PC-3 (cell line): ENCODE measurements at regions not wholly inside any gene's neighbourhood (a gene's known extent, or its start where the extent isn't known, plus 50 kb on each side); places are given as distances from the start of the nearest gene placed in this dataset.

Experiments used
- ATAC-seq: fragments of 200-7000 bp; cut with Tn5 transposase; 2 replicates; pipeline ENCODE4 v1.9.1; 2020; ENCODE audit warnings: mild to moderate bottlenecking, moderate library complexity
- BruUV-seq: library from RNA; stranded (reverse); fragments of 400-500 nt; replicated peaks from 2 replicates; lab custom pipeline; 2021; lab: Mats Ljungman, UMichigan
- CTCF ChIA-PET: fragments of 300-600 bp; sonication (Branson Sonifier 250); formaldehyde crosslinking; loops from one replicate; lab custom pipeline; 2022; ENCODE audit warnings: antibody characterized with exemption; lab: Charles Lee
- POLR2A ChIA-PET: fragments of 300-600 bp; sonication (Branson Sonifier 250); formaldehyde crosslinking; loops from one replicate; lab custom pipeline; 2022; ENCODE audit warnings: antibody characterized with exemption; ENCODE audit not compliant: unreplicated experiment; lab: Charles Lee
- DNase-seq: peaks from one replicate; pipeline ENCODE4 v3.0.0-alpha.2; 2015
- H2AFZ ChIP-seq: fragments of 300-600 bp; sonication (generic); 2 replicates; pipeline ENCODE4 v1.6.0; 2016; ENCODE audit warnings: antibody characterized with exemption, low read length
- H3F3A ChIP-seq: fragments of 300-600 bp; sonication (generic); one replicate; pipeline ENCODE4 v1.6.0; 2017; ENCODE audit warnings: antibody characterized with exemption, low read length, control low read depth, mild to moderate bottlenecking; ENCODE audit not compliant: unreplicated experiment
- H3K27ac ChIP-seq: fragments of 300-600 bp; sonication (generic); 2 replicates; pipeline ENCODE4 v1.5.1; 2016; ENCODE audit warnings: mild to moderate bottlenecking, low read length
- H3K27me3 ChIP-seq: fragments of 300-600 bp; sonication (generic); 2 replicates; pipeline ENCODE4 v1.6.1; 2016; ENCODE audit warnings: low read length, mixed read lengths
- H3K36me3 ChIP-seq: fragments of 300-600 bp; sonication (generic); 2 replicates; pipeline ENCODE4 v1.6.1; 2016; ENCODE audit warnings: low read depth, mixed run types, low read length, mixed read lengths
- H3K4me1 ChIP-seq: fragments of 300-600 bp; sonication (generic); 2 replicates; pipeline ENCODE4 v1.5.1; 2016; ENCODE audit warnings: low read length; ENCODE audit not compliant: insufficient read depth
- H3K4me2 ChIP-seq: fragments of 300-600 bp; sonication (generic); 2 replicates; pipeline ENCODE4 v1.6.0; 2016; ENCODE audit warnings: low read length
- H3K4me3 ChIP-seq: fragments of 300-600 bp; sonication (generic); 2 replicates; pipeline ENCODE4 v1.5.1; 2016; ENCODE audit warnings: mild to moderate bottlenecking, low read length, mixed read lengths
- H3K79me2 ChIP-seq: fragments of 300-600 bp; sonication (generic); 2 replicates; pipeline ENCODE4 v1.6.1; 2017; ENCODE audit warnings: low read length, mixed read lengths
- H3K9ac ChIP-seq: fragments of 300-600 bp; sonication (generic); 2 replicates; pipeline ENCODE4 v1.6.0; 2016; ENCODE audit warnings: mild to moderate bottlenecking, low read length
- H3K9me2 ChIP-seq: fragments of 300-600 bp; sonication (generic); replicated peaks from 2 replicates; pipeline ENCODE4 v1.6.1; 2016; ENCODE audit warnings: mixed run types, low read length, mixed read lengths
- H3K9me3 ChIP-seq: fragments of 300-600 bp; sonication (generic); 2 replicates; pipeline ENCODE4 v1.6.1; 2016; ENCODE audit warnings: low read length, mixed read lengths
- H4K20me1 ChIP-seq: fragments of 300-600 bp; sonication (generic); 2 replicates; pipeline ENCODE4 v1.6.1; 2016; ENCODE audit warnings: low read length, mixed read lengths
- EZH2 ChIP-seq: fragments of 300-600 bp; sonication (generic); IDR thresholded peaks from one replicate; pipeline ENCODE4 v1.6.1; 2017; ENCODE audit warnings: antibody characterized with exemption, mild to moderate bottlenecking, low read length; ENCODE audit not compliant: unreplicated experiment
- EZH2phosphoT487 ChIP-seq: fragments of 300-600 bp; sonication (generic); IDR thresholded peaks from 2 replicates; pipeline ENCODE4 v1.6.1; 2018; ENCODE audit warnings: mild to moderate bottlenecking, antibody characterized with exemption, low read length, borderline replicate concordance
- intact Hi-C: fragments of 100-400 bp; cut with micrococcal nuclease; formaldehyde crosslinking; loops from 2 replicates; pipeline ENCODE4 v1.9.0; 2023
- TF ChIP-seq, protein P1 (sequence below): fragments of 300-600 bp; sonication (generic); conservative IDR thresholded peaks from 2 replicates; pipeline ENCODE4 v1.5.1; 2017; ENCODE audit warnings: antibody characterized with exemption, low read depth, mild to moderate bottlenecking, low read length

DNA sequence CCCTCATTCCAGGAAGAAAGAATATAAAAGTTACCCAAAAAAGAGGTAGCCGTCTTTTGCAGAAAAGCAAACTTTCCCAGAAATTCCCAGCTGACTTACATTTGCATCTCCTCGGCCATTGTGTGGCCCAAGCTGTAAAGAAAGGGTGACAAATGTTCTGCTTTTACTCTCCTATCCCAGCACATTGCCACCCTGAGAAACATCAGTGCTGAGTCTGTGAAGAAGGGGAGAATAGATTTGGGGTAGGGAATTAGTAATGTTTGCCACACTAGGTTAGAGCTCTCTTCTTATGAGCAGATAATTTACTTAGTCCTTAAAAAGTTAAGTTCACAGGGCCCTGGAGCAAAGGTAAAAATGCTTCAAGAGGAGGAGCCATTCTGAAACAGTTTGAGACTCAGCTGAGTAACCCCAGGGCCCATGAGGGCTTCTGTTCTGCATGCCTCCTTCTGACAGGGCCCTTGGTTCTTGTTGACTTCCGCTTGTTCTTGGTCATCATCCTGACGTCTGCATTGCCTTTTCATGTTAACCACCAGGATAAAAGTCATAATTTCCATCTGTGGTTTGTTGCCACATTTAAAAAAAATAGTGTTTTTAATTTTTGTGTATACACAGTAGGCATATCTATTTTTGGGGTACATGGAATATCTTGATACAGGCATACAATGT, 550.7 kb downstream of the RNF144A start:
- Histone ChIP-seq H3K4me2 (no peak overlapping the region), H3K79me2 (no peaks in the 10 kb centered on the region), H3K4me3 (no peak overlapping the region), H3K27me3 (no peaks in the 10 kb centered on the region), H2AFZ (no peak overlapping the region), H3K9me3 (no peaks in the 10 kb centered on the region), H3K36me3 (no peaks in the 10 kb centered on the region), H3K27ac (no peak overlapping the region), H3F3A (no peaks in the 10 kb centered on the region), H3K4me1 (no peaks in the 10 kb centered on the region), H3K9ac (no peak overlapping the region), H3K9me2 (no peaks in the 10 kb centered on the region), H4K20me1 (no peaks in the 10 kb centered on the region)
- intact Hi-C loops = no loop called here
- no peak for DNase-seq
- CTCF ChIA-PET = no interaction called here
- no peak for ATAC-seq
- TF ChIP-seq EZH2phosphoT487 (no peak), EZH2 (no peak)
- TF ChIP-seq, protein P1, sequence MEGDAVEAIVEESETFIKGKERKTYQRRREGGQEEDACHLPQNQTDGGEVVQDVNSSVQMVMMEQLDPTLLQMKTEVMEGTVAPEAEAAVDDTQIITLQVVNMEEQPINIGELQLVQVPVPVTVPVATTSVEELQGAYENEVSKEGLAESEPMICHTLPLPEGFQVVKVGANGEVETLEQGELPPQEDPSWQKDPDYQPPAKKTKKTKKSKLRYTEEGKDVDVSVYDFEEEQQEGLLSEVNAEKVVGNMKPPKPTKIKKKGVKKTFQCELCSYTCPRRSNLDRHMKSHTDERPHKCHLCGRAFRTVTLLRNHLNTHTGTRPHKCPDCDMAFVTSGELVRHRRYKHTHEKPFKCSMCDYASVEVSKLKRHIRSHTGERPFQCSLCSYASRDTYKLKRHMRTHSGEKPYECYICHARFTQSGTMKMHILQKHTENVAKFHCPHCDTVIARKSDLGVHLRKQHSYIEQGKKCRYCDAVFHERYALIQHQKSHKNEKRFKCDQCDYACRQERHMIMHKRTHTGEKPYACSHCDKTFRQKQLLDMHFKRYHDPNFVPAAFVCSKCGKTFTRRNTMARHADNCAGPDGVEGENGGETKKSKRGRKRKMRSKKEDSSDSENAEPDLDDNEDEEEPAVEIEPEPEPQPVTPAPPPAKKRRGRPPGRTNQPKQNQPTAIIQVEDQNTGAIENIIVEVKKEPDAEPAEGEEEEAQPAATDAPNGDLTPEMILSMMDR = no peak
- BruUV-seq = no TSS peak
- POLR2A ChIA-PET = no interaction called here

GRCh38 chr2:7468448-7468828, 551.2 kb downstream of the RNF144A start:
- no peak overlapping the region for H3K27ac ChIP-seq
- no peak overlapping the region for H3K9ac ChIP-seq
- no peaks in the 10 kb centered on the region for H3K9me2 ChIP-seq
- no peak overlapping the region for H3K4me2 ChIP-seq
- H3K4me1 ChIP-seq = no peaks in the 10 kb centered on the region
- H2AFZ ChIP-seq = no peak overlapping the region
- no peaks in the 10 kb centered on the region for H3K27me3 ChIP-seq
- BruUV-seq = no TSS peak
- POLR2A ChIA-PET = no interaction called here
- H3K36me3 ChIP-seq = no peaks in the 10 kb centered on the region
- no peaks in the 10 kb centered on the region for H3K79me2 ChIP-seq
- no peaks in the 10 kb centered on the region for H4K20me1 ChIP-seq
- no peaks in the 10 kb centered on the region for H3K9me3 ChIP-seq
- H3F3A ChIP-seq = no peaks in the 10 kb centered on the region
- no peak for ATAC-seq
- intact Hi-C loops = no loop called here
- TF ChIP-seq EZH2phosphoT487 = no peak
- TF ChIP-seq EZH2 = no peak
- TF ChIP-seq, protein P1 = no peak
- no peak overlapping the region for H3K4me3 ChIP-seq
- CTCF ChIA-PET = no interaction called here
- DNase-seq = no peak

GRCh38 chr2:7468955-7469354, 551.7 kb downstream of the RNF144A start:
- Histone ChIP-seq H3K79me2 (no peaks in the 10 kb centered on the region), H3K36me3 (no peaks in the 10 kb centered on the region), H3K4me2 (no peak overlapping the region), H3K27ac (no peak overlapping the region), H3F3A (no peaks in the 10 kb centered on the region), H3K4me3 (no peak overlapping the region), H3K27me3 (no peaks in the 10 kb centered on the region), H3K4me1 (no peaks in the 10 kb centered on the region), H3K9me2 (no peaks in the 10 kb centered on the region), H2AFZ (no peak overlapping the region), H3K9ac (no peak overlapping the region), H3K9me3 (no peaks in the 10 kb centered on the region), H4K20me1 (no peaks in the 10 kb centered on the region)
- ChIA-PET POLR2A (no interaction called here), CTCF (no interaction called here)
- TF ChIP-seq EZH2 = no peak
- TF ChIP-seq, protein P1 = no peak
- TF ChIP-seq EZH2phosphoT487 = no peak
- ATAC-seq = no peak
- no peak for DNase-seq
- intact Hi-C loops = no loop called here
- BruUV-seq = no TSS peak
